ENCODE measurements at regions not wholly inside any gene's neighbourhood (a gene's known extent, or its start where the extent isn't known, plus 50 kb on each side); places are given as distances from the start of the nearest gene placed in this dataset.

GRCh38 chr2:8524823-8525222 is 157.0 kb upstream of the ID2 start:
- DNase-seq, result no peak

- DNase-seq, result no peak
Observed at GRCh38 chr2:8525236-8525581, 156.6 kb upstream of the ID2 start.

- DNase-seq, result no peak
Observed at GRCh38 chr2:8525582-8526402, 156.1 kb upstream of the ID2 start.

- no peak for DNase-seq
Observed at GRCh38 chr2:8526403-8526696, 155.5 kb upstream of the ID2 start.

- DNase-seq, result no peak
Observed at GRCh38 chr2:8527031-8527430, 154.8 kb upstream of the ID2 start.

- DNase-seq, result no peak
Observed at GRCh38 chr2:8527676-8528075, 154.2 kb upstream of the ID2 start.

GRCh38 chr2:8528863-8529262 is 153.0 kb upstream of the ID2 start:
- DNase-seq, result no peak

- no peak for DNase-seq
Observed at GRCh38 chr2:8529706-8530277, 152.1 kb upstream of the ID2 start.

GRCh38 chr2:8531481-8531880 is 150.4 kb upstream of the ID2 start:
- DNase-seq, result no peak

- no peak for DNase-seq
Observed at GRCh38 chr2:8532438-8532837, 149.4 kb upstream of the ID2 start.

- DNase-seq, result no peak
Observed at GRCh38 chr2:8533923-8534322, 147.9 kb upstream of the ID2 start.

GRCh38 chr2:8534386-8534728 is 147.5 kb upstream of the ID2 start:
- DNase-seq, result no peak

GRCh38 chr2:8534729-8535468 is 147.0 kb upstream of the ID2 start:
- DNase-seq, result no peak

GRCh38 chr2:8535469-8535795 is 146.4 kb upstream of the ID2 start:
- DNase-seq, result no peak

- no peak for DNase-seq
Observed at GRCh38 chr2:8535821-8536685, 145.8 kb upstream of the ID2 start.

- no peak for DNase-seq
Observed at GRCh38 chr2:8536686-8537561, 144.9 kb upstream of the ID2 start.

- DNase-seq, result no peak
Observed at GRCh38 chr2:8537562-8538155, 144.2 kb upstream of the ID2 start.

- no peak for DNase-seq
Observed at GRCh38 chr2:8538531-8538930, 143.3 kb upstream of the ID2 start.

- no peak for DNase-seq
Observed at GRCh38 chr2:8538931-8539621, 142.8 kb upstream of the ID2 start.

GRCh38 chr2:8539743-8540551 is 141.9 kb upstream of the ID2 start:
- peak; percentile 61 for DNase-seq
